Occipital lobe (tissue), 1 donor: ENCODE measurements at regions not wholly inside any gene's neighbourhood (a gene's known extent, or its start where the extent isn't known, plus 50 kb on each side); places are given as distances from the start of the nearest gene placed in this dataset.
"Not testable (repeated sequence)": the region's sequence is repeated elsewhere in the genome, so short reads cannot be mapped to it uniquely, and the experiment has no call there.

Experiments used
- DNase-seq: peaks from one replicate; lab custom pipeline; 2025; lab: John Stamatoyannopoulos, UW

GRCh38 chr12:45490232-45490881 is 239.1 kb upstream of the ARID2 start:
- no peak for DNase-seq

- no peak for DNase-seq
Measured at GRCh38 chr12:45494279-45494678, 235.2 kb upstream of the ARID2 start.

GRCh38 chr12:45498645-45499044 is 230.9 kb upstream of the ARID2 start:
- DNase-seq: no peak

GRCh38 chr12:45502481-45503128 is 226.9 kb upstream of the ARID2 start:
- no peak for DNase-seq

GRCh38 chr12:45503899-45504298 is 225.6 kb upstream of the ARID2 start:
- no peak for DNase-seq

GRCh38 chr12:45504316-45505010 is 225.0 kb upstream of the ARID2 start:
- no peak for DNase-seq

GRCh38 chr12:45509187-45509586 is 220.3 kb upstream of the ARID2 start:
- DNase-seq: no peak

GRCh38 chr12:45509621-45510020 is 219.9 kb upstream of the ARID2 start:
- DNase-seq: no peak

GRCh38 chr12:45517381-45517780 is 212.1 kb upstream of the ARID2 start:
- no peak for DNase-seq

GRCh38 chr12:45518291-45519235 is 210.9 kb upstream of the ARID2 start:
- no peak for DNase-seq

- no peak for DNase-seq
Measured at GRCh38 chr12:45522227-45522626, 207.3 kb upstream of the ARID2 start.

- not testable (repeated sequence) for DNase-seq
Measured at GRCh38 chr12:45526823-45527222, 202.7 kb upstream of the ARID2 start.

GRCh38 chr12:45532113-45532512 is 197.4 kb upstream of the ARID2 start:
- DNase-seq: no peak

GRCh38 chr12:45535610-45536180 is 193.8 kb upstream of the ARID2 start:
- DNase-seq: no peak

GRCh38 chr12:45536284-45536683 is 193.2 kb upstream of the ARID2 start:
- DNase-seq: no peak

GRCh38 chr12:45540661-45541341 is 188.7 kb upstream of the ARID2 start:
- no peak for DNase-seq

- no peak for DNase-seq
Measured at GRCh38 chr12:45543887-45544286, 185.6 kb upstream of the ARID2 start.

GRCh38 chr12:45546545-45546944 is 183.0 kb upstream of the ARID2 start:
- no peak for DNase-seq

- DNase-seq: no peak
Measured at GRCh38 chr12:45547132-45547531, 182.4 kb upstream of the ARID2 start.

GRCh38 chr12:45547822-45548221 is 181.7 kb upstream of the ARID2 start:
- DNase-seq: no peak

- DNase-seq: no peak
Measured at GRCh38 chr12:45548426-45548825, 181.1 kb upstream of the ARID2 start.
